ENCODE measurements at regions not wholly inside any gene's neighbourhood (a gene's known extent, or its start where the extent isn't known, plus 50 kb on each side); places are given as distances from the start of the nearest gene placed in this dataset.

DNA sequence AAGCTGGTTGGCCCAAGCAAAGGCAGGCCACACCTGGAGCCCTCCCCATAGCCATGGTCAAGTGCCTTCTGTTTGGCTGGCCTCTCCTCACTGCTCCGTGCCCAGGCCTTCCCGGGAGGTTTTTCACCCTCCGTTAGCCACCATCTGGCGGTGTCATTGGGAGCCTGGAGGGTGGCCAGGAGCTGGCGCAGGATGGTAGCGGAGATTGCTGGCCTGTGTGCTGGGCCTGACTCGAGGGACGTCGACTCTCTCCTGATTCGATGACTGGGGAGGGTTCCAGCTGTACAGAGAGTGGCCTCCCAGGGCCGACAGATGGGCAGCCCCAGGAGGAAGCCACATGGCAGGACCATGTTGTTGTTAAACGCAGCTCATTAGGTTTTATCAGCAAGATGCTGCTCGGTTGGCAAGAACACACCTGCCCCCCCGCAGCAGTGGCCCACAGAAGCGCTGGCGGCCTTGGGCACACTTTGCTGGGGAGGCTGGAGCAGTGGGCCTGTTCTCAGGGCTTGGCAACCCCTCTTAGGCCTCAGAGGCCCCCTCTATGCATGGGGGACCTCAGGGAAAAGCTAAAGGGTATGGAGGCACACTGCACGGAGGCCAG lies 64.0 kb upstream of the CACUL1 start:
- TF ChIP-seq, protein P1, sequence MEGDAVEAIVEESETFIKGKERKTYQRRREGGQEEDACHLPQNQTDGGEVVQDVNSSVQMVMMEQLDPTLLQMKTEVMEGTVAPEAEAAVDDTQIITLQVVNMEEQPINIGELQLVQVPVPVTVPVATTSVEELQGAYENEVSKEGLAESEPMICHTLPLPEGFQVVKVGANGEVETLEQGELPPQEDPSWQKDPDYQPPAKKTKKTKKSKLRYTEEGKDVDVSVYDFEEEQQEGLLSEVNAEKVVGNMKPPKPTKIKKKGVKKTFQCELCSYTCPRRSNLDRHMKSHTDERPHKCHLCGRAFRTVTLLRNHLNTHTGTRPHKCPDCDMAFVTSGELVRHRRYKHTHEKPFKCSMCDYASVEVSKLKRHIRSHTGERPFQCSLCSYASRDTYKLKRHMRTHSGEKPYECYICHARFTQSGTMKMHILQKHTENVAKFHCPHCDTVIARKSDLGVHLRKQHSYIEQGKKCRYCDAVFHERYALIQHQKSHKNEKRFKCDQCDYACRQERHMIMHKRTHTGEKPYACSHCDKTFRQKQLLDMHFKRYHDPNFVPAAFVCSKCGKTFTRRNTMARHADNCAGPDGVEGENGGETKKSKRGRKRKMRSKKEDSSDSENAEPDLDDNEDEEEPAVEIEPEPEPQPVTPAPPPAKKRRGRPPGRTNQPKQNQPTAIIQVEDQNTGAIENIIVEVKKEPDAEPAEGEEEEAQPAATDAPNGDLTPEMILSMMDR (IDR thresholded peaks at IDR 0.05): no peak
- TF ChIP-seq EZH2phosphoT487 (IDR thresholded peaks at IDR 0.05): no peak
